ENCODE measurements at regions not wholly inside any gene's neighbourhood (a gene's known extent, or its start where the extent isn't known, plus 50 kb on each side); places are given as distances from the start of the nearest gene placed in this dataset.

GRCh38 chr9:107138261-107138992 is 144.7 kb upstream of the RAD23B start:
- Histone ChIP-seq H3K36me3 (replicated peaks in 1 of 2; ENCODE audit: control extremely low read depth in 1 of 2, control insufficient read depth in 1 of 2, extremely low read depth in 1 of 2, insufficient read depth in 2 of 2, low read length in 1 of 2) (no peaks in the 10 kb centered on the region), H3K27me3 (replicated peaks in 1 of 4; ENCODE audit: control extremely low read depth in 1 of 4, control insufficient read depth in 3 of 4, insufficient read depth in 4 of 4, low read length in 3 of 4) (peaks cover 0 to 5% (median under 1%) of the 10 kb centered on the region in 4 experiments), H3K4me1 (ENCODE audit: control insufficient read depth in 2 of 2, insufficient read depth in 2 of 2, low read length in 2 of 2) (no peaks in the 10 kb centered on the region), H3K4me3 (ENCODE audit: control extremely low read depth in 1 of 5, extremely low read depth in 1 of 5, insufficient read depth in 1 of 5, low read depth in 2 of 5, low read length in 4 of 5) (no peak overlapping the region), H3K9me3 (ENCODE audit: control extremely low read depth in 1 of 3, control insufficient read depth in 2 of 3, insufficient read depth in 1 of 3, low read length in 2 of 3) (no peaks in the 10 kb centered on the region), H4K20me1 (ENCODE audit: control insufficient read depth, insufficient read depth, low read length, poor library complexity, severe bottlenecking) (no peaks in the 10 kb centered on the region), H3K4me2 (replicated peaks; ENCODE audit: low read depth, low read length, poor library complexity, severe bottlenecking) (no peak overlapping the region), H3K9ac (ENCODE audit: low read length) (no peak overlapping the region), H3K79me2 (ENCODE audit: control insufficient read depth, insufficient read depth, low read length) (no peaks in the 10 kb centered on the region), H2AFZ (ENCODE audit: insufficient read depth, low read depth, low read length, poor library complexity, severe bottlenecking) (no peak overlapping the region), H3K27ac (ENCODE audit: low read length in 2 of 2) (no peak overlapping the region)
- Mint-ChIP-seq H3K9me3 (ENCODE audit: insufficient read depth) (no peaks in the 10 kb centered on the region), H3K4me1 (no peaks in the 10 kb centered on the region), H3K27me3 (peaks cover 38% of the 10 kb centered on the region), H3K4me3 (no peak overlapping the region), H3K27ac (no peak overlapping the region)
- 84% methylated on average over 4 of the region's 5 CpGs for WGBS (ENCODE audit: insufficient coverage)
- ChIA-PET POLR2A (no interaction called here), CTCF (interaction anchor here (1.2 to 2.2 kb wide), 4 partner anchors 16 to 203 kb away, joined by 4 to 12 read pairs (median 4); no protein-coding TSS in a partner anchor)
- DNase-seq (no peak), ATAC-seq (ENCODE audit: low read depth) (no peak)
- intact Hi-C loops (cut with micrococcal nuclease): no loop called here
- no peak for TF ChIP-seq EZH2 (IDR thresholded peaks at IDR 0.05; ENCODE audit: borderline replicate concordance, insufficient read depth, low read depth, low read length, poor library complexity, severe bottlenecking)
- no peak for TF ChIP-seq CTCF (IDR thresholded peaks at IDR 0.05)

- H3K36me3 ChIP-seq (replicated peaks in 1 of 2; ENCODE audit: control extremely low read depth in 1 of 2, control insufficient read depth in 1 of 2, extremely low read depth in 1 of 2, insufficient read depth in 2 of 2, low read length in 1 of 2): no peaks in the 10 kb centered on the region
- Mint-ChIP-seq H3K4me3 (no peak overlapping the region), H3K9me3 (ENCODE audit: insufficient read depth) (no peaks in the 10 kb centered on the region), H3K27ac (no peak overlapping the region), H3K4me1 (no peaks in the 10 kb centered on the region), H3K27me3 (peaks cover 29% of the 10 kb centered on the region)
- peaks cover 0 to 10% (median under 1%) of the 10 kb centered on the region in 4 experiments for H3K27me3 ChIP-seq (replicated peaks in 1 of 4; ENCODE audit: control extremely low read depth in 1 of 4, control insufficient read depth in 3 of 4, insufficient read depth in 4 of 4, low read length in 3 of 4)
- TF ChIP-seq EZH2 (IDR thresholded peaks at IDR 0.05; ENCODE audit: borderline replicate concordance, insufficient read depth, low read depth, low read length, poor library complexity, severe bottlenecking): no peak
- TF ChIP-seq CTCF (IDR thresholded peaks at IDR 0.05): no peak
- intact Hi-C loops (cut with micrococcal nuclease): loop anchor here (5.0 kb wide), 1 partner anchor 1425 kb away; no protein-coding TSS in a partner anchor
- H3K79me2 ChIP-seq (ENCODE audit: control insufficient read depth, insufficient read depth, low read length): no peaks in the 10 kb centered on the region
- POLR2A ChIA-PET: no interaction called here
- ATAC-seq (ENCODE audit: low read depth) (no peak), DNase-seq (no peak)
- no peak overlapping the region for H3K9ac ChIP-seq (ENCODE audit: low read length)
- no peak overlapping the region for H3K27ac ChIP-seq (ENCODE audit: low read length in 2 of 2)
- no CpG with 5 or more reads among the region's 5 CpGs for whole genome bisulfite sequencing (ENCODE audit: insufficient coverage)
- no peak overlapping the region for H2AFZ ChIP-seq (ENCODE audit: insufficient read depth, low read depth, low read length, poor library complexity, severe bottlenecking)
- no peaks in the 10 kb centered on the region for H4K20me1 ChIP-seq (ENCODE audit: control insufficient read depth, insufficient read depth, low read length, poor library complexity, severe bottlenecking)
- no peak overlapping the region for H3K4me2 ChIP-seq (replicated peaks; ENCODE audit: low read depth, low read length, poor library complexity, severe bottlenecking)
- no peak overlapping the region for H3K4me3 ChIP-seq (ENCODE audit: control extremely low read depth in 1 of 5, extremely low read depth in 1 of 5, insufficient read depth in 1 of 5, low read depth in 2 of 5, low read length in 4 of 5)
- CTCF ChIA-PET: interaction anchor here (1.0 kb wide), 1 partner anchor 9 kb away, joined by 3 read pairs; no protein-coding TSS in a partner anchor
- no peaks in the 10 kb centered on the region for H3K9me3 ChIP-seq (ENCODE audit: control extremely low read depth in 1 of 3, control insufficient read depth in 2 of 3, insufficient read depth in 1 of 3, low read length in 2 of 3)
- no peaks in the 10 kb centered on the region for H3K4me1 ChIP-seq (ENCODE audit: control insufficient read depth in 2 of 2, insufficient read depth in 2 of 2, low read length in 2 of 2)
These were observed 141.1 kb upstream of the RAD23B start for GRCh38 chr9:107141967-107142366.
